ENCODE measurements at regions not wholly inside any gene's neighbourhood (a gene's known extent, or its start where the extent isn't known, plus 50 kb on each side); places are given as distances from the start of the nearest gene placed in this dataset.

DNA sequence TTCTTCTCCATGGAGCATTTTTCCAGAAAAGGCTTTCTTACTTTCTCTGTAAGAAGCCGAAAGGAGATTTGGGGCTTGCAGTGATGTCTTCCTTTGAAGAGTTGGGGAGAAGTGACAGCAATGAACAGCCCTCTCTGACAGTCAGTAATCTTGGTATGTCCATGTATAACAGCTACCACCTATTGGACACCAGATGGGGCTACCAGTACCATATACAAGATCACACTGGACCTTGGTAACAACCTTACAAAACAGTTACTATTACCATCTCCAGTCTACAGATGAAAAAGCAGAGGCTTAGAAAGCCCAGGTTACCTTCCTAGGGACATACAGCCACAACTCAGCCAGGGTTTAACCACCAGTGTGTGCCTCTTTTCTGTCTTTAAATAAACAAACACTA lies 272.7 kb upstream of the TRPC7 start:
- H3K9me3 ChIP-seq = no peaks in the 10 kb centered on the region
- no peaks in the 10 kb centered on the region for H3K4me1 ChIP-seq
- H3K4me3 ChIP-seq = no peak overlapping the region
- no peaks in the 10 kb centered on the region for H3K36me3 ChIP-seq (replicated peaks)
- no peaks in the 10 kb centered on the region for H3K27me3 ChIP-seq (ENCODE audit: low read depth)
- in situ Hi-C loops (cut with MboI; ENCODE audit: low sequenced_read_pairs) = no loop called here
- no peak for DNase-seq (ENCODE audit: low spot score in 2 of 2)

DNA sequence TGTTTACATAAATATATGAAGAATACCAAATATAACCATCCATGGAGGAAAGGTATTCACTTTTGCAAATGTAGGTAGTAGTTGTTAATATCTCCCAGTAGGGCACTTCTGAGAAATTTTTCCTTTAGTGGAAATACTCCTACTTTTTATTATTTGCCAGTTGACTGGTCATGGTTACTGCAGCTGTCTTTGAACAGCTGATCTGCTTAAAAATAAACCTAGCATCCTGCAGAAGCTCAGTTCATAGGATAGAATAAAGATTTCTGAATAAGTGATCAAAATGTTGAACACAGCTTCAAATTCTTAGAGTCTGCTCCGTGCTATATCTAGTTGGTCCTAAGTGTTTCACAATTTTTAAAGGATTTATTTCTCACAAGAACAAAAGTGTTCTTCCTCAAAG lies 270.7 kb upstream of the TRPC7 start:
- in situ Hi-C loops (cut with MboI; ENCODE audit: low sequenced_read_pairs) = no loop called here
- no peaks in the 10 kb centered on the region for H3K36me3 ChIP-seq (replicated peaks)

DNA sequence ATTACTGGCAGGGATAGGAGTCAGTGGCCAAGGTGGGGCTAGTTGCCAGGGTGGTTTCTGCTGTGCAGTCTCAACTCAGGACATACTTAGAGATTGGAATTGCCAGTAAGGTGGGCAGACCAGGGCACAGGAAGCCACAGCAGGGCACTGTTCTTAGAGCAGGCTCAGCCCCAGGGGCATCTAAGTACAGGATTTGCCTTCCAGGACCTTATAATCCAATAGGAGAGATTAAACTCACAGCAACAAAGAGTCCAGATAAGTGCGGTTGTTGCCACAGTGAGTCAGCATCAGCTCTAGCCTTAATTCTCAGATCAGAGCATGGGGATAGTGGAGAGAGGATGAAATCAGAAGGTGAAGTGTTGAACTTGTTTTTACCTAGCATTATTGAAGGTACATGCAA lies 265.8 kb upstream of the TRPC7 start:
- H3K4me3 ChIP-seq = no peak overlapping the region
- in situ Hi-C loops (cut with MboI; ENCODE audit: low sequenced_read_pairs) = no loop called here
- no peak for DNase-seq (ENCODE audit: low spot score in 2 of 2)
- no peaks in the 10 kb centered on the region for H3K4me1 ChIP-seq
- no peaks in the 10 kb centered on the region for H3K27me3 ChIP-seq (ENCODE audit: low read depth)
- no peaks in the 10 kb centered on the region for H3K9me3 ChIP-seq
- no peaks in the 10 kb centered on the region for H3K36me3 ChIP-seq (replicated peaks)

More for the DNA sequence above, 270.7 kb upstream of the TRPC7 start:
- H3K9me3 ChIP-seq = no peaks in the 10 kb centered on the region
- H3K4me3 ChIP-seq = no peak overlapping the region
- no peak for DNase-seq (ENCODE audit: low spot score in 2 of 2)
- H3K4me1 ChIP-seq = no peaks in the 10 kb centered on the region
- H3K27me3 ChIP-seq (ENCODE audit: low read depth) = no peaks in the 10 kb centered on the region

DNA sequence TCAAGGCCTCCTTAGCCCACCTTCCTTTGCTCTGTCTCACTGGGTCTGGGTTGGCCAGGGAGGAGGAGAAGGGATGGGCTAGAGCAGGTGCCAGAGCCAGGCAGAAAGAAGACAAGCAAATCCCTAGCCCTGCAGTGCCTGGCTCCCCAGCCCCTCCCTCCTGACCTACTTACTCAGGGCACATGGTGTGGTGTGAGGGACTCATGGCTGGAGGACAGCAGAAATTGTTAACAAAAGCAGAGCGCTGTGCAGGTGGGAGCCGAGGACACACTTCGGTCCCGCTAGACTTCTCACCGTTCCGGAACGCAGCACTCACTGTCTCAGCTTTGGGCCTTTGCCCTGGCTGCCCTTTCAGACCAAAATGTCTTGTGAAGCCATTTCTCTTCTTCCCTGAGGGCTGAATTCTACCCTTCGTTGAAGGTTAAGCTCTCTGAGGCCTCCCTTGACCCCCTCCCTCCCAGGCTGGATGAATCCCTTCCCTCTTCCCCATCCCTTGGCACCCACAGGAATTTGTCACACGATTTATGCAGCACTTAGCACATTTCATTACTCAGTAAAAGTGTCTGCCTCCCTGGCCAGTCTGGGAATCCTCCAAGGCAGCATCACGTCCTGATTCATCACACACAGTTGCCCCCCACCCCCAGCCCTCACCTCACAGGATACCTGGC lies 263.9 kb upstream of the TRPC7 start:
- no peak for DNase-seq (ENCODE audit: low spot score in 2 of 2)
- Histone ChIP-seq H3K27me3 (ENCODE audit: low read depth) (no peaks in the 10 kb centered on the region), H3K36me3 (replicated peaks) (no peaks in the 10 kb centered on the region), H3K9me3 (no peaks in the 10 kb centered on the region), H3K4me1 (no peaks in the 10 kb centered on the region), H3K4me3 (no peak overlapping the region)
- in situ Hi-C loops (cut with MboI; ENCODE audit: low sequenced_read_pairs) = no loop called here

DNA sequence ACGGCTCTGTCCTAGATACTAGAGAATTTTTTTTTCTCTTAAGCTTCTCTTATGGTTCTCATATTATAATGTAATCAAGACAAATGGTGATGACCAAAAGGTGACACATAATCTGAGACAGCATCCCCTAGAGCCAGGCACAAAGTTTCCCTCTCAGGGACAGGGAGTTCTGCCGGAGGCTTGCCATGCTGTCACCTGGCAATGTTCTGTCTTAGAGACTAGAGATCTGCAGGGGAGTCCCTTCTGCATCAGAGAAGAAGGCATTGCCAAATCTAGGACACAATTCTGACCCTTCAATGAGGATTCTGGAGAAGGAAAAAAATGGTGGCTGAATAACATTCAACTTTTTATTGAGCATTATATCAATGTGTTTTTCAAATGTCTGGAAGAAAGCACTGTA lies 261.2 kb upstream of the TRPC7 start:
- in situ Hi-C loops (cut with MboI; ENCODE audit: low sequenced_read_pairs) = no loop called here
- Histone ChIP-seq H3K9me3 (no peaks in the 10 kb centered on the region), H3K4me3 (no peak overlapping the region), H3K27me3 (ENCODE audit: low read depth) (no peaks in the 10 kb centered on the region), H3K4me1 (no peaks in the 10 kb centered on the region), H3K36me3 (replicated peaks) (no peaks in the 10 kb centered on the region)
- DNase-seq (ENCODE audit: low spot score in 2 of 2) = no peak

DNA sequence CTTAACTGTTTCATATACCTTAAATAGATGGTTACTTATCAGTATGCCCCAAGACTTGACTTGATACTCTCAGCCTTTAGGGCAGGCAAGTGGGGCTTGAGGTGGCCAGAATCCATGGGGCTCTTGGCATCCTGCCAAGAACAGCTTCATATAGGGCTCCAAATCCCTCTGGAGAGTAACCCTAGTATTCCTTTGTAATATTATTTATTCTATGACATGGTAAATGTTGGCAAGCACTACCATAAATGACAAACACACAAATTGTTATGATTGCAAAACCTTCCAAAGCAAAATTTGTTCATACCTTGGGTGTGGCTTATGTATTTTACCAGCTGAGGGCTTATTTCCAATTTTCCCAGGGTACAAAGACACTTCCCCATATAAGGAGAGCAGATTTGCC lies 257.4 kb upstream of the TRPC7 start:
- Histone ChIP-seq H3K27me3 (ENCODE audit: low read depth) (no peaks in the 10 kb centered on the region), H3K9me3 (no peaks in the 10 kb centered on the region), H3K36me3 (replicated peaks) (no peaks in the 10 kb centered on the region), H3K4me1 (no peaks in the 10 kb centered on the region), H3K4me3 (no peak overlapping the region)
- in situ Hi-C loops (cut with MboI; ENCODE audit: low sequenced_read_pairs) = no loop called here
- no peak for DNase-seq (ENCODE audit: low spot score in 2 of 2)

DNA sequence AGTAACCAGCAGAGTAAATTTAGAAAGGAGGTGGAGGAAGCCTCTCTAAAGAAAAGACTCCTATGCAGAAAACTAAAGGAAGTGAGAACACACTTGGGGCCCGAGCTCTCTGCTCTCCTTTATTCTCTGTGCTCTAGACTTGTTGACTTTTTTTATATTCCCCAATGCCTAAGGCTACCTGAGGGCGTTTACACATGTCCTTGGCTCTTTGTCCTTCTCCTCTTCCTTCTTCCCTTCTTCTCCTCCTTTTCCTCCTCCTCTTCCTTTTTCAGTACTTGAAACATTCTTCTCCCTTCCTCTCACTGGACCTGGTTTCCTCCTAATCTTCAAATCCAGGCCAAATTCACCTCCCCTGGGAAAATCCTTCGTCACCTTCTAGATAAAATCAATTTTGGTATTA lies 256.4 kb upstream of the TRPC7 start:
- Histone ChIP-seq H3K4me1 (no peaks in the 10 kb centered on the region), H3K27me3 (ENCODE audit: low read depth) (no peaks in the 10 kb centered on the region), H3K4me3 (no peak overlapping the region), H3K36me3 (replicated peaks) (no peaks in the 10 kb centered on the region), H3K9me3 (no peaks in the 10 kb centered on the region)
- in situ Hi-C loops (cut with MboI; ENCODE audit: low sequenced_read_pairs) = no loop called here
- DNase-seq (ENCODE audit: low spot score in 2 of 2) = no peak

DNA sequence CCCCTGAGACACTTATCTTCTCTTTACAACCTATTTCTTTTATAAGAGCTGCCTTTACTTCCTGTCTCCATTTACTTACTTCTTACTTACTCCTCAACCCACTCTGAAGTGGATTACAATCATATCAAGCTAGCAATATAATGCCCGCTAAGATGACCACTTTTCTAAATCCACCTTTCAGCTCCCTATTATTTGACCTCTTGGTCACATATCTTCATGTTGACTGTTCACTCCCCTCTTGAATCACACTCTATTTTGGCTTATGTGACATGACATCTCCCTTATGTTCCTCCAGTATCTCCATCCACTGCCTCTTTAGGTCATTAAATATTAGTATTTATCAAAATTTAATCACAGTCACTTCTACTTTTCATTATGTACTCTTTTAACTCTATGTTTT lies 255.3 kb upstream of the TRPC7 start:
- H3K4me3 ChIP-seq = no peak overlapping the region
- no peak for DNase-seq (ENCODE audit: low spot score in 2 of 2)
- in situ Hi-C loops (cut with MboI; ENCODE audit: low sequenced_read_pairs) = no loop called here
- H3K36me3 ChIP-seq (replicated peaks) = no peaks in the 10 kb centered on the region
- H3K4me1 ChIP-seq = no peaks in the 10 kb centered on the region
- no peaks in the 10 kb centered on the region for H3K27me3 ChIP-seq (ENCODE audit: low read depth)
- H3K9me3 ChIP-seq = no peaks in the 10 kb centered on the region

DNA sequence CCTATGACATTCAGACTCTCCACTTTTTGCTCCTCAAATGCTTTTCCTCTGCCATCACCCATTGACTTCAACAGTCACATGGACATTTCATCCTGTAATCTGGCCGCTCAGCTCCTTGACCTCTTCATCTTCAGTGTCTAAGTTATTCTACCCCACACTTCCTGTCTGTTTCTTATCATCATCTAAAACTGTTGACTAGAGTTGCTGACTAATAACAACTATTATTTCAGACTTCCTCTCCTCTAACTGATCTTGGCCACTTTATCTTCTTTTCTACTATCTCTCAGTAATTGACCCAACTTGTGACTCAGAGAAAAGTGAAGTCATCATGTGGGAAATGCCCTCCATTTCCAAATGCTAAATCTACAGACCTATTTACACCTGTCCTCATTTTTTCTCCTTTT lies 254.7 kb upstream of the TRPC7 start:
- H3K36me3 ChIP-seq (replicated peaks) = no peaks in the 10 kb centered on the region
- in situ Hi-C loops (cut with MboI; ENCODE audit: low sequenced_read_pairs) = no loop called here
- DNase-seq (ENCODE audit: low spot score in 2 of 2) = no peak
- H3K4me1 ChIP-seq = no peaks in the 10 kb centered on the region
- H3K9me3 ChIP-seq = no peaks in the 10 kb centered on the region
- no peaks in the 10 kb centered on the region for H3K27me3 ChIP-seq (ENCODE audit: low read depth)
- no peak overlapping the region for H3K4me3 ChIP-seq

DNA sequence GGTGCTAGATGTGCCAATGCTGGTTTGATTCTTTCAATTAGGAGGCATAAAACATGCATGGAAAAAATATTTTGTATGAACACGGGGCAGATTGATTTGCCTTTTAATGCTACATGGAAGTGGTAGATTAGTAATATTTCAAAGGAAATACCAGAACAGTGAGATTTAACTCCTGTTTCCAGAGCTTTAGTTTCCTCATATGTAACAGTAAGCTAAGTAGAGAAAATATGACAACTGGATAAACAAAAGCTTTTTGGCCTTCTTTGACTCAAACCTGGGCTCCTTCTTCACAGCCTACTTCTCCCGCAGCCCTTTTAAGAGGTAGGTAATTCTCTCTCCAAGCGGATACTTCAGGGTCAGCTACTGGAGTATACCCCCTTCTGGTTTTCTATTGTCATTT lies 254.2 kb upstream of the TRPC7 start:
- Histone ChIP-seq H3K4me1 (no peaks in the 10 kb centered on the region), H3K27me3 (ENCODE audit: low read depth) (no peaks in the 10 kb centered on the region), H3K9me3 (no peaks in the 10 kb centered on the region), H3K36me3 (replicated peaks) (no peaks in the 10 kb centered on the region), H3K4me3 (no peak overlapping the region)
- in situ Hi-C loops (cut with MboI; ENCODE audit: low sequenced_read_pairs) = no loop called here
- DNase-seq (ENCODE audit: low spot score in 2 of 2) = no peak

DNA sequence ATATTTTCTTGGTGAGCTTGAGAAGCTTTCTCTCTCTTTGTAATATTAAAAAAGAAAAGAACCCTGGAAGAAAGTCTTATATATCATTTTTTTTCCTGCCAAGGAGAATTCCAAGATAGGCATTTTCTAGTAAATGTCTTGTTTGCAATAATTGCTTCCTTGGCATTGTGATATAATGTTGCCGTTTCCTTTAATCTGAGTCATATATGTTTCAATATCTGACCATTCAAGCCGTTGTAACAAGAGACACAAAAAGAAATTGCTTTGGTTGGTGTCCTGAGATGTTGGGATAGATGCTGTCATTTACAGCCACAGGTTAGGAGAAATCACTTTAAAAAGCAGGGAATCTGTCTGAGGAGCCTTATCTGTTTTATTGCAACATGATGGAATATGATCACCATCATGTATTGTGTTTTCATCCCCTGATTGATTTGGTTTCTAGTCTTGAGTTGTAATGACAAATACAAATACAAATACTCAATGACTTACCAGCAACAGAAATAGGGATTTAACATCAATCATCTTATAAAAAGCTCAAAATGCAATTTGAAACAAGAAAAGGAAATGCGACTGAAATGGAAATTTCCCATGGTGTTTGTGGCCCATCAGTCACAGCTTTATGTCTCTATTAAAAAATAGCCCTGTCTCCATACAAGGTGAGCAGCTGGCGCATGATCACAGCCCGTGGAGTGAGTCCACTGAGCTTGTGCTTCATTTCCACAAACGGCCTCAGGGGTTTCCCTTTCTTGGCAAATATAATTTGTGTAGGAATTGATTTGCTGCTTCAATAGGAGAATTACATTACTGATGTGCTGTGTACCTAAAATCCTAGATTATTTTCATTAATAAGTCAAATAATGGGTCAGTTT lies 250.1 kb upstream of the TRPC7 start:
- Histone ChIP-seq H3K27me3 (ENCODE audit: low read depth) (no peaks in the 10 kb centered on the region), H3K4me3 (no peak overlapping the region), H3K4me1 (no peaks in the 10 kb centered on the region), H3K9me3 (no peaks in the 10 kb centered on the region), H3K36me3 (replicated peaks) (no peaks in the 10 kb centered on the region)
- DNase-seq (ENCODE audit: low spot score in 2 of 2) = no peak
- in situ Hi-C loops (cut with MboI; ENCODE audit: low sequenced_read_pairs) = no loop called here

DNA sequence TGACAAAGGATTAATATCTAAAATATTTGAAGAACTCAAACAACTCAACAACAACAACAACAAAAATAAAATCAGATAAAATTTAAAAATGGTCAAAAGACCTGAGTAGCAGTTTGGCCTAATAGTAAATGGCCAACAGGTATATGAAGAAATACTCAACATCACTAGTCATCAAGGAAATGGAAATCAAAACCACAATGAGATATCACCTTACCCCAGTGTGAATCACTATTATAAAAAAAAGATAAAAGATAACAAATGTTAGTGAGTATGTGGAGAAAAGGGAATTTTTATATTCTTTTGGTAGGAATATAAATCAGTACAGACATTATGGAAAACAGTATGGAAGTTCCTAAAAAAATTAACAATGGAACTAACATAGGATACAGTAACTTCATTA lies 247.9 kb upstream of the TRPC7 start:
- Histone ChIP-seq H3K27me3 (ENCODE audit: low read depth) (no peaks in the 10 kb centered on the region), H3K36me3 (replicated peaks) (no peaks in the 10 kb centered on the region), H3K9me3 (no peaks in the 10 kb centered on the region), H3K4me3 (no peak overlapping the region), H3K4me1 (no peaks in the 10 kb centered on the region)
- DNase-seq (ENCODE audit: low spot score in 2 of 2) = no peak
- in situ Hi-C loops (cut with MboI; ENCODE audit: low sequenced_read_pairs) = no loop called here

DNA sequence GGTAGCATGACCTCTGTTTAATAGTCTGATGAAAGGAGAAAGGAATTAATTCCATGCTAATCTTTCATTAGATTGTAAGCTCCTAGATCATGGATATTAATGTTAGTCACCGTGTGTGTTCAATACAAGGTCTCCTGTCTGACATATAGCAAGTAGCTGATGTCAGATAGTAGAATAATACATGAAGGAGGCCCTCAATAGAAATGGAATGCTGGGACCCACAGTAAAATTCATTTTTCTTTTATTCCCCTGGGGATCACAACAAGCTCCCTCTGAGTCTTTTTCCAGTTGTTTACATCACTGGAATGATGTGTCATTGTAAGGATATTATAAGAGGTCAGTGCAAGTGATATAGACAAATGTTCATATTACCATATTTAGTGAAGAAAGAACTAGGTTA lies 240.3 kb upstream of the TRPC7 start:
- H3K4me1 ChIP-seq = no peaks in the 10 kb centered on the region
- in situ Hi-C loops (cut with MboI; ENCODE audit: low sequenced_read_pairs) = no loop called here
- no peaks in the 10 kb centered on the region for H3K27me3 ChIP-seq (ENCODE audit: low read depth)
- H3K36me3 ChIP-seq (replicated peaks) = no peaks in the 10 kb centered on the region
- DNase-seq (ENCODE audit: low spot score in 2 of 2) = no peak
- no peak overlapping the region for H3K4me3 ChIP-seq
- 0 out of 2 replicates have a peak, but pooled peaks cover 2% of the 10 kb centered on the region for H3K9me3 ChIP-seq

DNA sequence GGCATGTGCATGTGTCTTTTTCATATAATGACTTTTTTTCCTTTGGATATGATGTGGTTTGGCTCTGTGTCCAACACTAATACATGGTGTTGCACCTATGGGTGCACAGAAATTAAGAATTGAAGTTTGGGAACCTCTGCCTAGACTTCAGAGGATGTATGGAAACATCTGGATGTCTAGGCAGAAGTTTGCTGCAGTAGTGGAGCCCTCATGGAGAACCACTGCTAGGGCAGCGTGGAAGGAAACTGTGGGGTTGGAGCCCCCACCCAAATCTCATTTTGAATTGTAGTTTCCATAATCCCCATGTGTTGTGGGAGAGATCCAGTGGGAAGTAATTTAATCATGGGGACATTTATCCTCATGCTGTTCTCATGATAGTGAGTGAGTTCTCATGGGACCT lies 235.0 kb upstream of the TRPC7 start:
- H3K27me3 ChIP-seq (ENCODE audit: low read depth) = no peaks in the 10 kb centered on the region
- in situ Hi-C loops (cut with MboI; ENCODE audit: low sequenced_read_pairs) = no loop called here
- no peak overlapping the region for H3K4me3 ChIP-seq
- no peak for DNase-seq (ENCODE audit: low spot score in 2 of 2)
- 0 out of 2 replicates have a peak, but pooled peaks cover 2% of the 10 kb centered on the region for H3K9me3 ChIP-seq
- H3K4me1 ChIP-seq = no peaks in the 10 kb centered on the region
- H3K36me3 ChIP-seq (replicated peaks) = no peaks in the 10 kb centered on the region
